Suprapubic skin (tissue), 4 donors: ENCODE measurements at regions not wholly inside any gene's neighbourhood (a gene's known extent, or its start where the extent isn't known, plus 50 kb on each side); places are given as distances from the start of the nearest gene placed in this dataset.

Experiments
- CTCF ChIP-seq, 2 donors: fragments of 200-600 bp in 1 of 2; fragments of 450-650 bp in 1 of 2; sonication (generic) in 1 of 2; IDR thresholded peaks; one replicate each; pipeline ENCODE4 v1.5.1; 2016 to 2019; ENCODE audit warnings: antibody characterized with exemption in 2 of 2, mild to moderate bottlenecking in 1 of 2, moderate library complexity in 1 of 2
- EP300 ChIP-seq: sonication (generic); formaldehyde crosslinking; IDR thresholded peaks from one replicate; pipeline ENCODE4 v1.6.1; 2017; ENCODE audit warnings: antibody characterized with exemption
- POLR2A ChIP-seq, 2 donors: fragments of 450-650 bp; IDR thresholded peaks; one replicate each; pipeline ENCODE4 v1.6.1; 2017; ENCODE audit warnings: antibody characterized with exemption in 2 of 2, mild to moderate bottlenecking in 2 of 2, moderate library complexity in 2 of 2
- POLR2AphosphoS5 ChIP-seq, 3 donors: sonication (generic); formaldehyde crosslinking; IDR thresholded peaks; one replicate each; pipeline ENCODE4 v1.6.1; 2017; ENCODE audit warnings: antibody characterized with exemption in 3 of 3

DNA sequence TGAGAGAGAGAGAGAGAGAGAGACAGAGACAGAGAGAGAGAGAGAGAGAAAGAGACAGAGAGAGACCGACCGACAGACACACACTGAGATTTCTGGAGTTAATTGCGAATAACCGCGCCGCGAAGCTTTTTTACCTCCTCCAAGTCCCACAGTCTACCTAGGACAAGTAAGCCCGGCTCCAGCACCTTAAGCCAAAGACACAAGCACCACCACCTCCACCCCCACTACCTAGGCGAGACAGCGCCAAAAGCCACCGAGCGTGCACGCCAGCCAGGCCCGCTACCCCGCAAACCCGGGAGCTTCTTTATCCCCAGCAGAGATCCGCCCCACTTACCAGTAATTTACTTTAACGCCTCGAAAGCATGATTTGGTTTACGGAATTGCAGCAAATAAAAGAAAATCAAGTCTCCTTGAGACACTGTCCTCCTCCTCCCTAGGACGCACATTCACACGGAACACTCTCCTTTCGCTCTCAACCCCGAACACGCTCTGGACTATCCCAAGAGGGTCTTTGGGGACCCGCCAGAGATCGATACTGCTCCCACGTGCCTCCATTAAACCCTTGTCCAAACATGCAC, 649.6 kb upstream of the DIPK2B start:
- TF ChIP-seq CTCF (IDR thresholded peaks at IDR 0.05) (no peak), POLR2A (IDR thresholded peaks at IDR 0.05) (no peak), POLR2AphosphoS5 (IDR thresholded peaks at IDR 0.05) (no peak), EP300 (no peak)
